ENCODE measurements at regions not wholly inside any gene's neighbourhood (a gene's known extent, or its start where the extent isn't known, plus 50 kb on each side); places are given as distances from the start of the nearest gene placed in this dataset.
"Not testable (repeated sequence)": the region's sequence is repeated elsewhere in the genome, so short reads cannot be mapped to it uniquely, and the experiment has no call there.

DNA sequence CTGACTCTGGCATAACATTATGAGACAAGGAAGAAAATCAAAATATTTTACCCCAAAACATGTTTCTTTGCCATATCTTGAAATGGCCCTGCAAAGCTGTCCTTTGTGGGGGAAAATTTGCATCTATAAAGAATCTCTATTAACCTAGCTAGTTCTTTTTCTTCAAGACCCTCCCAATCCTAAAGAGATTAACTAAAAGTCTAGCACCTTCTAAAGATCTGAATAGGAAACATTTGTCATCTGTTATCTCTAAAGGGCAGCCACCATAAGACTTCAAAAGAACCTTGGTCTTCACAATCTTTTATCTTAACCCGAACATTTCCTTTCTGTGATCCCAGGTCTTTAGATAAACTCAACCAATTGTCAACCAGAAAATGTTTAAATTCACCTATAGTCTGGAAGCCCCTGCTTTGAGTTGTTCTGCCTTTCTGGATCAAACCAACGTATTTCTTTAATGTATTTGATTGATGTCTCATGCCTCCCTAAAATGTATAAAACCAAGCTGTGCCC is 196.9 kb upstream of the ARL4C start:
- TF ChIP-seq, protein P1, sequence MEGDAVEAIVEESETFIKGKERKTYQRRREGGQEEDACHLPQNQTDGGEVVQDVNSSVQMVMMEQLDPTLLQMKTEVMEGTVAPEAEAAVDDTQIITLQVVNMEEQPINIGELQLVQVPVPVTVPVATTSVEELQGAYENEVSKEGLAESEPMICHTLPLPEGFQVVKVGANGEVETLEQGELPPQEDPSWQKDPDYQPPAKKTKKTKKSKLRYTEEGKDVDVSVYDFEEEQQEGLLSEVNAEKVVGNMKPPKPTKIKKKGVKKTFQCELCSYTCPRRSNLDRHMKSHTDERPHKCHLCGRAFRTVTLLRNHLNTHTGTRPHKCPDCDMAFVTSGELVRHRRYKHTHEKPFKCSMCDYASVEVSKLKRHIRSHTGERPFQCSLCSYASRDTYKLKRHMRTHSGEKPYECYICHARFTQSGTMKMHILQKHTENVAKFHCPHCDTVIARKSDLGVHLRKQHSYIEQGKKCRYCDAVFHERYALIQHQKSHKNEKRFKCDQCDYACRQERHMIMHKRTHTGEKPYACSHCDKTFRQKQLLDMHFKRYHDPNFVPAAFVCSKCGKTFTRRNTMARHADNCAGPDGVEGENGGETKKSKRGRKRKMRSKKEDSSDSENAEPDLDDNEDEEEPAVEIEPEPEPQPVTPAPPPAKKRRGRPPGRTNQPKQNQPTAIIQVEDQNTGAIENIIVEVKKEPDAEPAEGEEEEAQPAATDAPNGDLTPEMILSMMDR (IDR thresholded peaks at IDR 0.05) = not testable (repeated sequence)
- TF ChIP-seq POLR2A, POLR2AphosphoS5 (IDR thresholded peaks at IDR 0.05): not testable (repeated sequence)
